HEK293 (cell line): ENCODE measurements at regions not wholly inside any gene's neighbourhood (a gene's known extent, or its start where the extent isn't known, plus 50 kb on each side); places are given as distances from the start of the nearest gene placed in this dataset.

Experiments used
- PRDM1 ChIP-seq: fragments of 450-650 bp; formaldehyde crosslinking; IDR thresholded peaks from 2 replicates; pipeline ENCODE4; 2016; ENCODE audit warnings: missing biosample characterization, missing genetic modification characterization
- ZNF843 ChIP-seq: fragments of 450-650 bp; formaldehyde crosslinking; IDR thresholded peaks from 2 replicates; pipeline ENCODE4 v1.5.1; 2016; ENCODE audit warnings: missing biosample characterization, missing genetic modification characterization
- TF ChIP-seq, protein P1 (sequence below): fragments of 450-650 bp; formaldehyde crosslinking; IDR thresholded peaks from 2 replicates; pipeline ENCODE4 v1.5.1; 2016; ENCODE audit warnings: missing biosample characterization, missing genetic modification characterization

GRCh38 chr4:96194993-96195392 lies 355.1 kb downstream of the PDHA2 start:
- TF ChIP-seq, protein P1, sequence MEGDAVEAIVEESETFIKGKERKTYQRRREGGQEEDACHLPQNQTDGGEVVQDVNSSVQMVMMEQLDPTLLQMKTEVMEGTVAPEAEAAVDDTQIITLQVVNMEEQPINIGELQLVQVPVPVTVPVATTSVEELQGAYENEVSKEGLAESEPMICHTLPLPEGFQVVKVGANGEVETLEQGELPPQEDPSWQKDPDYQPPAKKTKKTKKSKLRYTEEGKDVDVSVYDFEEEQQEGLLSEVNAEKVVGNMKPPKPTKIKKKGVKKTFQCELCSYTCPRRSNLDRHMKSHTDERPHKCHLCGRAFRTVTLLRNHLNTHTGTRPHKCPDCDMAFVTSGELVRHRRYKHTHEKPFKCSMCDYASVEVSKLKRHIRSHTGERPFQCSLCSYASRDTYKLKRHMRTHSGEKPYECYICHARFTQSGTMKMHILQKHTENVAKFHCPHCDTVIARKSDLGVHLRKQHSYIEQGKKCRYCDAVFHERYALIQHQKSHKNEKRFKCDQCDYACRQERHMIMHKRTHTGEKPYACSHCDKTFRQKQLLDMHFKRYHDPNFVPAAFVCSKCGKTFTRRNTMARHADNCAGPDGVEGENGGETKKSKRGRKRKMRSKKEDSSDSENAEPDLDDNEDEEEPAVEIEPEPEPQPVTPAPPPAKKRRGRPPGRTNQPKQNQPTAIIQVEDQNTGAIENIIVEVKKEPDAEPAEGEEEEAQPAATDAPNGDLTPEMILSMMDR: no peak
- TF ChIP-seq PRDM1 (no peak), ZNF843 (no peak)
